ENCODE measurements at regions not wholly inside any gene's neighbourhood (a gene's known extent, or its start where the extent isn't known, plus 50 kb on each side); places are given as distances from the start of the nearest gene placed in this dataset.

DNA sequence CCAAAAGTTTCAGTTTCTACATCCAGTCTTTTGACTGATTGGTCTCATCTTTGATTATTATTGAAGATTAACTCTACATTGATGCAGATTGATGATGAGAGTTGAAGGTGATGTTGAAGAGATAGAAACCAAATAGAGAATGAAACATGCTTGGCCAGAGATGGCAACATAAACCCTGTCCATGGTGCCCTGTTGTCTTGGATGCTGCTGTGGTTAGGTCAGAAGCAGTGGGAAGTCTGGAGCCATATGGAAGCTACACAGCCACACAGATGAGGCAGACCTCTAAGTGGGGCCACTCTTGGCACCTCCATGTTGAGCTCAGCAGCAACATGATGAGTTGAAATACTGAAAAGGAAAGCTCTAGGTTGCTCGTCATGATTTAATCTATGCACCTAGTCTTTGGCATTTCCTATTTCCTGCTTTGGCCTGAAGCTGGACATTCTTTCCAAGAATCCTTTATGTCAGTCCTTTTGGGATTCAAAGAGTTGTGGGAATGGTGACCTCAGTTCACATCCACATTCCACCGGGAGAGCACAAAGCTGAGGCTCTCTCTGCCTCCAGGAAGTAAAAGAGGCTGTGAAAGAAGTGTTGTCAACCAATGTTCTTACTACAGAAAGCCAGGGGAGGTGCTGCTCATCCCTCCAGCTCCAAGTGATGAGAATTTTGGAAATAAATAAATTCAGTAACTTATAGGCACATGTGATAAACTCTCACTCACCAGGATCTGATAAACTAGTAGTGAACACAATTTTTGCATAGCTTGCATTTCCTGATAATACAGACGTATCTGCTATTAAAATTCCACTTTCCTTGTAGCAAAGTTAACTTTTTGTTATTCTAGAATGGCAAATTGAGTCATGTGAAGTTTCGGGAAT lies 127.7 kb upstream of the MAF start:
- no peak for DNase-seq

DNA sequence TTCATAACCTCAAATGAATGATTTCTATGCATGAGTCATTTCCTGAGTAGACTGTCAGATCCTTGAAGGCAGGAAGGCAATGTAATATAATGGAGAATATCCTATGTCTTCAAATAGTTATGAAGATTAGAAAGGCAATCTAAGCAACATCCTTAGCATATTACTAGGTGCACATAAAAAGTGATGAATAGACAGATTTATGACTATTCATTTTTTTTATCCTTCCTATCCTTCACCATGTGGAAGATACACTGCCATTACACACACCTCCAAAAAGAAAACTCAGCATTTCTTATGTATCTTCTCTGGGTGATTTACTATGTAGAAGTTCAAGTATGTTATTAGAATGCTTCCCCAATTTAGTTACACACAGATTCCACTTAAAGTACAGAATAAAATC lies 126.4 kb upstream of the MAF start:
- DNase-seq: no peak

DNA sequence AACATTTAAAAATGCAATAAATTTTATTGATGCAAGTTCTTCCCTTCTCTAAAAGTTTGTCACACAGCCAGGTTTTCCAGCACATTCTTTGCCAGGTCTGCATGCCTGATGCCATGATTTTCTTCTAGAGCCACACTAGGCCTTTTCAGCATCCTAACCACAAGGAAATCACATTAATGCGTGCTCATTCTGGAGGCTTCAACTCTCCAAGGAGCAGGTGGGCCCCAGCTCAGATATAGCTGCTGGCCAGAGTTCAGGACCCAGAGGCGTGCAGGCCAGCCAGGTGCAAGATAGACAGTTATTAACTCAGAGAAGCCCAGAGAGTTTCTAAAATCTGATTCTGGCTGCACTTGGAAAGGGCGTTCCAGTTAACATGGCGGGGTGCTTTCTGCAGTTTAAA lies 124.5 kb upstream of the MAF start:
- no peak for DNase-seq

DNA sequence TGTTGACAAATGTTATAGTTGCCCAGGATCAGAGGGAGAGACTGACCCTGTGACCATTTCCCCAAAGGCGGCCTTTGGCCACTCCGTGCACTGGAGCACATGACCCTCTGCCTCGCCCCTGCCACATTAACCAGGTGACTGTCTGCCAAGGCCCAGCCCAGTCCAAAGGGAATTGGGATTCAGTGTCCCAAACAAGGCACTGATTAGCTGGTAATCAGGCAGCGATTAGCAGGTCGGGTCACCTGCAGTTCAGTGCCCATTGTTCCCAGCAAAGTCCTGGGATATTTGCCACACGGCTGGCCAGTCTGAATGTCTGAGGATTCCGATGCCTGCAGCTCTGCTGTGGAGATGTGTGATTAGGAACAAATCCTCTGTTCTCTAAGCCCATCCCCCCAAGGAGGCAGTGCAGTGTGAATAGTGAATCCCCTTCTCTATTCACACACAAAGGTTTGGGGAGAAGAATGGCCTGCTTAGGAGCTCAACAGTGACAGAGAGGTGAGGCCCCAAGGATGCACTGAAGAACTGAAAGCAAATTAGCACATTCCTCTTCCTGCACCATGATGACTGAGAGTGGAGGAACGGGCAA lies 123.1 kb upstream of the MAF start:
- no peak for DNase-seq

DNA sequence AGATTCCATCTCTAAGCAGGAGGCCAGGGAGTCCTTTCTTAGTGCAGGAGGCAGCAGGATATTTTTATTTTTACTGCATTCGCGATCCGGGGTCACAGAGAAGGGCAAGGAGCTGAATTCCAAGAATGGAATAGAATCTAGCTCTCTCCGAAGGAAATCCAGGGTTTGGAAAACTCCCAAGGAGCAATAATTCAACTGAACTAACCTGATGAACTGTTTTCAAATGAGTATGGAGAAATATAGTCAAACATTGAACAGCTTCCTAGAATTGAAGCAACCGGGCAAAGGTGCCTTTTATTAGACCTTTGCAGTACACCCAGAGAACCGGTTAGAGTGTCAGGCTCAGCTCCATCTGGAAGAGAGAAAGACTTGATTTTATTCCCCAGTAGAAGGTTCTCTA lies 120.7 kb upstream of the MAF start:
- no peak for DNase-seq

DNA sequence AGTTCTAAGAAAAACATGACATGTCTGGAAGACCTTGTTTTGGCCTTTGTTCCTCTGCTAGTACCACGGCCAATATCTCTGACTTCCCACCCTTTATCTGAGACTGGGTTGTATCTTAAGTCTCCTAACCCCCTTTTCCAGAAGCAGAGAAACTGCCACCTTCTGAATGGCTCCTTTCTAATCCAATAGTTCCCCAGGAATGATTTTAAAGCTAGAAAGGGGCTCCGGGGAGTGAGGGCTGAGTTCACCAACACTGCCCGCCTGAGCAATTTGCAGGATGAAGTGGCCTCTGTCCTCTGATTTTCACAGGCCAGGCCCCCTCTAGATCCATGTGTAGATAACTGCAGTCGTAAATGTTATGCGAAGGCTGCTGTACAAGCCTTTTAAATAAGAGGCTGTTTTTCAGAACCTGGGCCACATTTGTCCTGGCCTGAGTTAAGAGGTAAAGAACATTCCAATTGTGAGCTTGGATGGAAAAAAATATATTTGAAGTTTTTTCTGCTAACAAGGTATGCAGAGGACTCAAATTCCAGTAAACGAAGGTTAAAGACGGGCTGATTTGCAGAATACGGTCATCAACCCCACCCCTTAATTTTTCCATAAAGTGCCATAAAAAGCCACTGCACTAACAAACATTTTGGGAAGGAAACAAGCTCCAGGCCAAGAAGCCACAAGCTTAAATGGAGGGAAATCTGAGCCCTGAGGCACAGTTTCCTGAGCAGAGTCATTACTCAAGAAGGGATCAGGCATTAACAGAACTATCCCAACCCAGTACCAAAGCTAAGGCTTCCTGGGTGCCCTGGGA lies 117.0 kb upstream of the MAF start:
- DNase-seq: no peak

DNA sequence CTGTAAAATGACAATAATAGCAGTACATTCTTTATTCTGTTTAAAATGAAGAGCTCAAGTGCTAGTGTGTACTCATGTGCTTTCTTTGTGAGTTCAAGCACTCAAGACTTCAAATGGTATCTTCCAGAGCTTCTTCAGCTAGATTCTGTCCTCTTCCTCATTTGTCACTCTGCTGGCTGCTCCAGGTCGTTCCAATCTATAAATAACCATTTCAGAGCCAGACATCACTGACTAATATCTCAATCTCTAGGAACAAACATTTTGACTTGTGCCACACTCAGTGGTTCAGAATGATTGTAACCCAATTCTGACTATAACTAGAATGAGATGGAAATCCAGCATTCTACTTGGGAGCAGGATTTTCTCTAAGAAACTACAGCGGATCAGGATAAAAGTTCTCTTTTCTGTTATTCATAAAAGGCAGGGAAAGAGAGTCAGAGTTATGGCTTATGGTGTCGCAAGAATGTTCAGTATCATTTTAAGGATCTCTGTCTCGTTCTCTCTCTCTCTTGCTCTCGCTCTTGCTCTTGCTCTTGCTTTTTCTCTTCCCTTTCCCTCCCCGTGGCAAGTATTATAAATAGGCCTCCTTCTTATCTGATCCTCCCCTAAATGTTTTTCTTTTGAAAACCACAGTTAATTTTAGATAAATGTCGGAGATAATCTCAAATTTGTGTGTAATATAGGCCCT lies 116.3 kb upstream of the MAF start:
- no peak for DNase-seq

DNA sequence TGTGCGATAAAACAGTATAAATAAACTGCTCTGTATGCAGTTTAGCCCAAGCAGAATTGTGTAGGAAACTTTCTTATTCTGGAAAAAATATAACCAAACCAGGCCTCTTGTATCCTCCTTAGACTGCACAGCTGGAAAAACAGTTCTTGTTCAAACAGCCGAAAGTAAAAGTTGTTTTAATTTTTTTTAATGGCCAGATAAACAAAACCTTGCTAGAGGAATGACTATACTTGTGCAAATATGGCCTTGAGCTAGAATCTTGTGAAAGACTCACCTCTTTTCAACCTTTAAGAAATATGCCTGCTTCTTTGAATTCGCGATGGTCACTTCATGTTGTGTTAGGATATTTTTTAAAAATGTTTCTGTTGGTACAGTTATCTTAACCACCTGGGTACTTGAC lies 114.5 kb upstream of the MAF start:
- DNase-seq: no peak

DNA sequence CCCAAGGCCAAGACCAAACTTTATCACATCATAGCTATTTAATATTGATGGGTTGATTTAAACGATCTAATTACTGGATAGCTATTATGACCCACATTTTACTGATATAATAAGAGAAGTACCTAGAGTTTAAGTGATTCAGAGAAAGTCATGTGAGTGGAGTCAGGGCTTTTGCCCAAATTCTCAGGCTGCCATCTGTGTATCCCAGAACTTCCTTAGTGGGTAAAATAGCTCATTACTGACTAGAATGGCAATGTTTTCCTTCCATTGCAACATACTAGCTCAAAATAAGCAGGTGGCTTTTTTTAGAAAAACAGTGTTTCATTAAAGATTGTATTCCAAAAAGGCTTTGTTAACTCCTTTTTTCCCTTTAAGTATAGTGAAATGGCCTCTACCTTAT lies 113.9 kb upstream of the MAF start:
- no peak for DNase-seq

DNA sequence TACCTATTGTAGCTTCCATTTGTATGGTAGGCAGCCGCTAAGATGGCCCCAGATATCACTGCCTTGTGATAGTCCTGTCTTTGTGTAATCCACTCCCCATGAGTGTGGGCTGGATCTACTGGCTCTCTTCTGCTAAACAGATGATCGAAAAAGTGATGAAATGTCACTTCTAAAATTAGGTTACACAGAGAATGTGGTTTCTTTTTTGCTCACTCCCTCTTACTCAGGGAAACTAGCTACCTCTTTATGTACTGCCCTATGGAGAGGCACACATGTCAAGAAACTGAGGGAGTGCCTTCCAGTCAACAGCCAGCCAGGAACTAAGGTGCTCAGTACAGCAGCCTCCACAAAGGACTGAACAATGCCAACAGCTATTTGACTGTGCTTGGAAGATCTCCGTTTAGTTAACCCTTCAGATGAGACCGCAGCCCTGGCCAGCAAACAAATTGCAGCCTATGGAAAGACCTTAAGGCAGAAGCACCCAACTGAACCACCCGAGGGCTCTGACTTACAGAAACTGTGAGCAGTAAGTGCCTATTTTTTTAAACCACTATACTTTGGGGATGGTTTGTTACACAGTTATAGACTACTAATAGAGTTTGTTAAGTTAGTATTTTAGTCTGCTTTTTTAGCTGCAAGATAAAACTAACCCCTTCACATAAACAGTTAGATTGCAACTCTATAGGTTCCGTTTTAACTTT lies 113.2 kb upstream of the MAF start:
- DNase-seq: no peak

DNA sequence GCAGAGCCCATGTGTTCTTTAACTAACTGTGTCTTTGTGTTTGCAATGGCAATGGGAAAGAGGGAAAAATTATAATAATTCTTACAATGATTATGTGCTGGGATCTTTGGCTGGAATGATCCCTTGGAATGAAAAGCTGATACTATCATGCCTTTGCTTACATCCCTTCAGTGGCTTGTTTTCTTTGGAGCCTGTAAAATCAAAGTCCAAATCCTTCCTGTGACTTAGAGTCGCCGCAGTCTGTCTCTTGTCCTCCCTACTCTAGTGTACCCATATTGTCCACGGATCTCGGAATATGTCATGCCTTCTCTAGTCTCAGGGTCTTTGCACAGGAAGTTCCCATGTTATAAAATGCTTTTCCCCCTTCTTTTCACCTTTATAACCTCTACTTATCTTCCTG lies 111.7 kb upstream of the MAF start:
- no peak for DNase-seq

DNA sequence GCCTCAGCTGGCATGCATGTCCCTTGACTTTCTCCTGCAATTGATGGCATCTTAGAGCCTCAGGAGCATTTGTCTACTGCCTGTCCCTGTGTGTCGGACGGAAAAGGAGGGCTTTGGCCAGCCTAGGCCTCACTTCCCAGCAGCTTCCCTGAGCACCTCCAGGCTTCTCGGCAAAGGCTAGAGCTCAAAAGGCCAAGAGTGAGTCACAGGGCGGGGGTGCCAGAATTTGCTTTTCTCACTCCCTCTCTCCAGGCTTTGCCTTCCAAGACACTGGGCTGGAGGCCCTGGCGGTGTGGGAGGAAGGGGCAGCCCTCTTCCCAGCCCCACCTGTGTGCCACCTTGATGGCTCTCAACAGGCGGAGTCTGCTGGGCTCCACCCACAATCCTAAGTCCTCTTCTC lies 107.3 kb upstream of the MAF start:
- no peak for DNase-seq

DNA sequence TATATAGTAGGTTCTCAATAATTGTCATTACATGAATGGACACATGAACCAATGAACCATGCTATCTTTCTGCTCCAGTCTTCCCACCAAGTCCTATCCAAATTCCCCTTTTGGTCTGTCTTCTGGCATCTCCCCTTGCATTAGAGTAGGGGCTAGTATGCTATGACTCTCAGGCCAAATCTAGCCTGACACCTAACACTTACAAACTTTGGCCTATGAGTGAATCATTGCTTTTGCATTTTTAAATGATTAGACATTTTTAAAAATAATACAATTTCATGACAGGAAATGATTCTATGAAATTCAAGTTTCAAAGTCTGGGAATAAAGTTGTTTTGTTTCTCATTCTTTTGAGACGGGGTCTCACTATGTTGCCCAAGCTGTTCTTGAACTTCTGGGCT lies 102.5 kb upstream of the MAF start:
- no peak for DNase-seq

DNA sequence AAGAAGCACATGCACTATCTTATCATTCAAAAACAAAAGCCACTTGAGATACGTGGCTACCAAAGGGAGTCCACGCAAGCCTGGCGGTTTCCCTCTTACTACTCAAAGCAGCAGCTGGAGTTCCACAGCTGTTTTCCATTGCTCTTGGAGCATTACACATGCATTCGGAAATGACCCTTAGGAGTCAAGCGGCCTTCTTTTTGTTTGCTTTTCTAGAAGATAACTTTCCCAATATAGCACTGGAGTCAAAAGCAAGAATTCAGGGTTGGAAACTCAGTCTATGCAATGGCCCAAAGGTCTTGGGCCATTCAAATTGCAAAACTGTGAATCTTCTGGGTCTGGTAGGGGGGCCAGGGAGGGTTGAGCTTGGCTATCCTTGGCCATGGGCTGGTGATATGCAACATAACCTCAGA lies 97.8 kb upstream of the MAF start:
- DNase-seq: no peak

DNA sequence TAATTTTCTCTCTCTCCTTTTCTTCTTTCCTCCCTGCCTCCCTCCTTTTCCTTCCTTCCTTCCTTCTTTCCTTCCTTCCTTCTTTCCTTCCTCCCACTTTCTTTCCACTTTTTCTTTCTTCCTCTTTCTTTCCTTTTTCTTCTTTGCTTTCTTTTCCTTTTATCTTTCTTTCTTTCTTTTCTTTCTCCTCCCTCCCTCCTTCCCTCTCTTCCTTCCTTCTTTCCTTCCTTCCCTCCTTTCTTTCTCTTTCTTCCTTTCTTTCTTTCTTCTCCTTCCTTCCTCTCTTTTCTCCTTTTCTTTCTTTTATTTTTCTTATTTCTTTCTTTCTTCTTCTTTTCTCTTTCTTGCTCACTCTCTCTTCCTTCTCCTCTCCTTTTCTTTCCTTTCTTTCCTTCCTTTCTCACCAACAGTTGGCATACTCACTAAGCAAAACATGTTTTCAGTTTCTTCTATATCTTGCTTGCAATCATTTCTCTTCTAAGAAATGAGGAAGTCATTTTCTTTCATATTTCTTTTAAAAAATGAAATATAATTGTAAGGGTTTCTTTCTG lies 97.1 kb upstream of the MAF start:
- no peak for DNase-seq

DNA sequence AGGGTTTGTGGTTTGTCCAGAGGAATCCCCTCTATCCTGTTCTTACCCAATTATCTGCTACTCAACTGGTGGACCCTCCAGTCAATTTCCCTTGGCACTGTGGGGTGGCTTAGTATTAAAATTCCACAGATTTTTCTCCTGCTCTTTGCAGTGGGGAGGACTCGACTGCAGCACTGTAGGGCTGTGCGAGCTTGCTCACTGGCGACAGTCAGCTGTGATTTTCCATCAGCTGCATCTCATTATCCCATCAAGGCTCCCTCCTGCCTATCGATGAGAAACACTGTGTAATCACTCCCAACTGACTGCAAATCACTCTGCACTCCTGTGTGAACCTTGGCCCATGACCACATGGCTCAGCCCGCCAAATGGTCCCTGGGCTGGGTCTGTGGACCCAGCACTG lies 90.5 kb upstream of the MAF start:
- DNase-seq: no peak

DNA sequence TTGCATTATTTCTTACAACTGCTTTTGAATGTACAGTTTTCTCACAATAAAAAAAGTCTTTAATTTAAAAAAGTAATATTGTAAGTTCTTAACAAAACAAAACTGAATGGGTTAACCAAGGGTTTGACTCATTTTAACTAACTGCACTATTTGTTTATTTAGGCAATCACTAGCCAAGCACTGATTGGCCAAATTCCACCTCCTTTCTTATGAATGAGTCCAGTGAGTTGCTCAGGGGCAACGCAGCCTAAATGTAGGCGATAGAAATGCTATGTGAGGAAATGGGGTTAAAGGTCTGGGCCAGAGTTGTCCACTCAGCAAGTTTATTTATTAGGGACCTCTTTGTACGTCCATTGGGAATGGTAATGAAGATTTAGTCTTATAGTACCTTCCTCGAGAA lies 89.6 kb upstream of the MAF start:
- DNase-seq: no peak

DNA sequence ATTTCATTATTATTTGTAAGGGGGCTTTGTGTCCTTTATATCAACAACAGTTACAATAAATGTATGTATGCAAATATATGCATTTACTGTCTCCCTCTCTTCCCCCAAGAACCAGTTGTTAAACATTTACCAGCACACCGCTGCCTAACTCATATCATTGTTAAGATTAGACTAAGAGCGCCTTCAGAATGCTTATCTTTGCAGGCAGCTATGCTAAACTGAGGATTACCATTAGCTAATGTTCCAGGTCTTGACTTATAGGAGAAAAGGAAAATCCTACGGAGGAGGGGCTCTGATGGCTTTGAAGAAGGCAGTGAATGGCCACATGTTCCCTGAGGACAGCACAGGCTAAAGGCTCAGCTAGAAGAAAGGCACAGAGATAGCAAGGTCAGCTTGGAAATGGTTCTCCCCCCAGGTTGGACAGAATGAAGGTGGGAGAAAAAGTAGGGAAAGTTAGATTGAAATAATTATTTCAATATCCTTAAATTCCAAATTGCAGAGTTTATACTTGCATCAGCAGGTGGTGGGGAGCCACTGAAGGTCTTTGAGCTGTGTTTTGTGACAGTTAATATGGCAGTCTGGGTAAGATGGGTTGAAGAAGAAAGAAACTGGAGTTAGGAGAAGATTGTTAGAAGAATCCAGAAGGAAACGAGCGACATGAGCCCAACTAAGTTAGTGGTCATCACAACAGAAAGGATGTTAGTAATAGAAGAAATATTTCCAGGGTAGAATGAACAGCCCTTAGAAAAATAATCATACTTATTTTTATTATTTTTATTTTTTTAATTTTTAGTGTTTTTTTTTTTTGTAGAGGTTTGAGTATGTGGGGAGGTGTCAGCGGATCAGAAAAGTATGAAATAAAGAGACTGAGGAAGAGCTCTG lies 87.0 kb upstream of the MAF start:
- DNase-seq: no peak

DNA sequence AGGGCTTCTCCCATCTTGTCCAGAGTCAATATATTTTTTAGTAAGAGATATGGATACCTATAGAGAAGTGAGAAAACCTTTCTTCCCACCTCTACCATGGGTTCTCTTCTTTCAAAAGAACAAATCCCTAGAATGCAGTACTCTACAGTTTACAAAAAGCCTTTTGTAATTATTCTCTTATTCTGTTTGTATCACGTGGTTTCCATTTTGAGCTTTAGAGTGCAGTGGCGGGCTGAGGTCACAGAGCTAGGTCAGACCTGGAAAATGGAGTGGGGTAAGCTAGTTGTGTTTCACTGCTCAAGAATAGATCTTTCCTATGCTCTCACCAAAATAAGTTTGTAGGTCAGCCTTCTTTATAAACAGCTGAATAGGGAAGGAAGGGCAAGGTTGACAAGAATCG lies 85.3 kb upstream of the MAF start:
- no peak for DNase-seq

DNA sequence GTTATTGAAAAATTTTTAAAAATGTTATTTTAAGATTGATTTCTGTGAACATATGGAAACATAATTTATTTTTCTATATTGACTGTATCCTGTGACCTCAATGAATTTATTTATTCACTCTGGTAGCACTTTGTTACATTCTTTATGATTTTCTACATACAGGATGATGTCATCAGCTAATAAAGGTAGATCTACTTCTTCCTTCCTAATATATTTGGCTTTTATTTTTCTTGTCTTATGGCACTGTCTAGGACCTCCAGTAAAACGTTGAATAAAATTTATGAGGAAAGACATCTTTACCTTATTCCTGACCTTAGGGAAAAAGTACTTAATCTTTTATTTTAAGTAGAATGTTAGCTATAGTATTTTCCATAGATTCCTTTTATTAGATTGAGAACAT lies 78.8 kb upstream of the MAF start:
- no peak for DNase-seq

DNA sequence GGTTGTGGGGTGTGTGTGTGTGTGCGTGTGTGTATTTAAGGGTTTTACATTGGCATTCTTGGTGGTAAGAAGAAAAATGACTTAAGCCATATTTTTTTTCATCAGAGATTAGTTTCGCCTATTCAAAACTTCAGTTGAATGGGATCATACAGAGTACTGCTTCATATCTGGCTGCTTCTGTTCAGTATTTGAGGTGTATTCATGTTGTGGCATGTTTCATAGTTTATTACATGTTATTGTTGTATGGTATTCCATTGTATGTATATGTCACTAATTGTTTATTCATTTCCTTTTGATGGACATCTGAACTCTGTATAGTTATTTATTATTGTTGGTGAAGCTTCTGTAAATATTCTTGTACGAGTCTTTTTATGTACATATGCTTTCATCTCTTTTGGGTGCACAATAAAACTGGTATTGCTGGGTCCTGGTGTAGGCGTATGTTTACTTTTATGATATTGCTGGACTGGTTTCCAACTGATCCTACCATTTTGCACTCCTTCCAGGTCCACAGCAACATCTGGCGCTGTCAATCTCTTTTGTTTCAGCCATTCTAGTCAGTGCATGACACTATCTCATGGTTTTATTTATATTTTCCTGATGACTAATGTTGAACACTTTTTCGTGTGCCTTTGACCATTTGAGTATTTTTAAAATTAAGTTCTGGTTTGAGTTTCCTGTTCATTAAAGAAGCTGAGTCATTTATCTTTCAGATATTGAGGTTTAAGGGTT lies 77.4 kb upstream of the MAF start:
- DNase-seq: no peak

Data from NCI-H2081 treated with DMSO at 0.1 percent for 48 hours (cell line).